ENCODE measurements at regions not wholly inside any gene's neighbourhood (a gene's known extent, or its start where the extent isn't known, plus 50 kb on each side); places are given as distances from the start of the nearest gene placed in this dataset.
"Not testable (repeated sequence)": the region's sequence is repeated elsewhere in the genome, so short reads cannot be mapped to it uniquely, and the experiment has no call there.

- no peak for DNase-seq
These were observed 50.6 kb upstream of the SLC44A3 start for GRCh38 chr1:94769551-94769950.

- no peak for DNase-seq
These were observed 52.1 kb upstream of the SLC44A3 start for GRCh38 chr1:94768036-94768435.

DNA sequence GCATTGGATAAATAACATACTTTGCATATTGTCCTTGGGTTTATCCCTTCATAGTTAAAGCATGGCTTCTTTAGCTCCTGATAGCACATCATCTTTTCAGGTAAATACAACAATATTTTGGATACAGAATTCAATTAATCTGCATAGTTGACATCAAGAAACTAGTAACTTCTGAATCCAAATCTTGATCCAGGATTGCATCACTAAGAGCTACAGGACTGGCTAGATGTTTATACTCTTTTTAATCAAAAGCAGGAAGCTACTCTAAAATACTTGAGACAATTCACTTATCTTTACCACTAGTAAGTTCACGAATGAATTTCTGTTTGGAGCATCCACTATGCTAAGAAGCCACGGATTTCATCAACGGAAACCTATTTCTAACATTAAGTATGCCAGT, 54.2 kb upstream of the SLC44A3 start:
- no peak for DNase-seq

DNA sequence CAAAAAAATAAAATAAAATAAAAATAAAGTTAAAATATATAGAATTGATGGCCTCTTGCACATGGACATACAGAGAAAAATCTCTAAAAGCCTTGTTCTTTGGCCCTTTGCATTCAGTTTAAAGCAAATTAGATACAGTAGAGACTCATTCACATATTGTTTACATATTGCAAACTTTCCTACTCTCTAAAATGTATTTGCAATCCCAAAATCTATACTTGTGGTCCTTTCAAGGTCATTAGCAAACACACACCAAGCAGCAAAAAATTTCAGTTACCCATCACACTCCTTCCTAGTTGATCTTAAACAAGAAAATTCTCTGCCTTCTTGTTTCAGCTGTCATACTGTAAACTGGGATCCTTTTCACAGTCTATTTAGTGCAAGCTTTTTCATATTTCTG, 61.0 kb upstream of the SLC44A3 start:
- DNase-seq = no peak

GRCh38 chr1:94757931-94758330, 62.2 kb upstream of the SLC44A3 start:
- no peak for DNase-seq

GRCh38 chr1:94755675-94756074, 64.5 kb upstream of the SLC44A3 start:
- no peak for DNase-seq

GRCh38 chr1:94755016-94755415, 65.1 kb upstream of the SLC44A3 start:
- DNase-seq = not testable (repeated sequence)

DNA sequence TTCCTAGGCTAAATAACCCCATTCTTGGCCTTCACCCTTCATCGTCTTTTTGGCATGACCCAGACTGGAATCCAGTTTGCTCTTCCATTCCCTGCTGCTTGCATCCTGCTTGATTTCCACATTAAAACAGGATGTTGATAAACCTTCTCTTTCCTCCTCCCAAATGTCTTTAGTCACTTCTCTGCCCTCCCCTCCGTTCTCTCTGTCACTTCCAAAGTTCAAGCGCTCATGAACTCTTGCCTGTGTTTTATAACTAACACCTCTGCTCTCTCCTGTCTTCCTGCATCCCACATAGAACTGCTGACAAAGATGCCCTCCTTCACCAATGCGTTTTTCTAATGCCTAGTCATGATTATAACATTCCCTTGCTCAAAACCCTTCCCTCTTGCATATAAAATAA, 65.6 kb upstream of the SLC44A3 start:
- no peak for DNase-seq

DNA sequence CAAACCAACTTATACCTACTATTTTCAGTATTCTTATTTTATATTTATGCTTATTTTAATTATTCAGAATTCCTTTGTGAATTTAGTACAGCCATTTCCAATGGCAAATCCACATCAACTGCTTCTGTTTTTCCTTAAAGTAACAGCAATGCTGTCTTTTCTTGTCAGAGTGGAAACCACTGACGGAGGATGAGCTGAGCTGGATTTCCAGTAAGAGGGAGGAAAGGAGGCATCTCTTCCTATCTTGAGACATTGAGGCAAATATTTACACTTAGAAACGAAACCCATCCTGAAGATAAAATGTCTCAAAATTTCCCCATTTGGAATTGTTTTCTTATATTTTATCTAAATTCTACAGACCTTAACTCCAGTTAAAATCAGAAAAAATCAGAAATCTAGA, 66.1 kb upstream of the SLC44A3 start:
- no peak for DNase-seq

GRCh38 chr1:94753171-94753972, 66.8 kb upstream of the SLC44A3 start:
- DNase-seq = no peak

GRCh38 chr1:94751483-94751882, 68.7 kb upstream of the SLC44A3 start:
- DNase-seq = not testable (repeated sequence)

DNA sequence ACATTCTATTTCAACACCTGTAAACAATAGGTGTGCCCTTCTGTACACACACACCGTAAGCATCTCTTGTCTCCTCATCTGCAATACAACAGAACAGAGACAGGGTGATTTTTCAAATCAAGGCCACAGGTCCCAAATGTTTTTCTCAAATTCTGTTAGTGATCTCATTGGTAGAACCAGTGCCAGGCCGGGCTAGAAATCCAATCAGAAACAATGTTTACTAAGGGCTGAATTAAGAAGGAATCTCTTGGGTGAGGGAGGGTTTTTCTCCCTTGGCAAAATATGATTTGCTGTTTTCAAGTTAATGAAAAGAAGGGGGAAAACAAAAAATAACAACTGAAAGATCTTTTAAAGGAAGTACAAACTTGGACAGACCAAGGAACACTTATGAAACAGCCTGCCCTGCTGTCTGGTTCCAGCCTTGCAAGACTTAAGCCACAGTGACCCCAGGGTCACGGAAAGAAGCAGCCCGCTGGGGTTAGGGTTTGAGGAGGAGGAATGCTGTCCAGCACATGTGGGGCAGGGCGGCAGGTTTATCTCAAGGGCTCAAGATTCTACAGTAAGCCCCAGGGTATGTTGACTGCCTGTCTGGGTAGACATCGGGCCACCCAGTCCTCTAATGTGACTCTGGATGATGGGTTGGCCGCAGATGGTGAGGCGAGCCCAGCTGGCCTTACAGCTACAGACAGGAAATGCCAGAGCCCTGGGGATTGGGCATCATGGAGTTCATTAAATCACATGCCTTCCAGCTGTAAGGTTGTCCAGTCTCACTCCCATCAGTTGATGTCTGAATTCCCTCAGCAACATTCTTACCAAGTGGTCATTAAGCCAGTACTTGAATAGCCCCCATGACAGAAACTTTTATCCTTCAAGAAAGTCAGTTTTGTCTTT, 73.3 kb upstream of the SLC44A3 start:
- DNase-seq = no peak

DNA sequence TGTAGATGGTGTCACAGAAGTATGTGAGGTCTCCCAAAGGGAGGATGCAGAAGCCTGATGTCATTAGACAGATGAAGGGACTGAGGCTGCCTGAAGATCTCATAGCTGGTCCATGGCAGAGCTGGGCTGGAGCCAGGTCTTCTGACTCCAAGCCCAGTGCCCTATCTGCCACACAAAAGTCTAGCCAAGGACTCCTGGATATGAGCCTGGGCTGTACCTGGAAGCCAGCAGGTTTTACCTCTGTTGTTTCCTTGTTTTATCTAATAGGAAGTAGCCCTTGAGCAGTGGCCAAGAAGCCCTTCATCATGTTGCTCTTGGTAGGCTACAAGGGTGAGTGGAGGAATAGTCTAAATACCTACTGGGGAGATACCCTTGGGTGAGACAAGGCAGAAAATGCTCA, 74.4 kb upstream of the SLC44A3 start:
- no peak for DNase-seq

DNA sequence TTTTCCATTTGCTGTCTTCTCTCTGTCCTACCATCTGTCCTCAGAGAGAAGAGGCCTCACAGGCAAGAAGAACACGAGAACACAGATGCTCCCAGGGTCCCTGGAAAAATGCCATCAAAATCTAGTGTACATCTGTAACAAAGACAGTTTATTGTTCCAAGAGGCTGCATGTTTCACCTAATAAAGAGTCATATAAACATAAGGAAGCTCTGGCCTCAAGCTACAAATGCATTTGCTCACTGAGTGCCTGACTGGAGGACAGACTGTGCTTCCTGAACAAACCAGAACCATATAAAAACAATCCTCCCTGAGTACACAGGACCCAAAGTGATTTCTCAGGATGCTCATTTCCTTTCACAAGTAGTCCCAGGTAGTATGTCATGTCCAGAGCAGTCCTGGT, 76.3 kb upstream of the SLC44A3 start:
- no peak for DNase-seq

GRCh38 chr1:94741996-94742395, 78.2 kb upstream of the SLC44A3 start:
- no peak for DNase-seq

DNA sequence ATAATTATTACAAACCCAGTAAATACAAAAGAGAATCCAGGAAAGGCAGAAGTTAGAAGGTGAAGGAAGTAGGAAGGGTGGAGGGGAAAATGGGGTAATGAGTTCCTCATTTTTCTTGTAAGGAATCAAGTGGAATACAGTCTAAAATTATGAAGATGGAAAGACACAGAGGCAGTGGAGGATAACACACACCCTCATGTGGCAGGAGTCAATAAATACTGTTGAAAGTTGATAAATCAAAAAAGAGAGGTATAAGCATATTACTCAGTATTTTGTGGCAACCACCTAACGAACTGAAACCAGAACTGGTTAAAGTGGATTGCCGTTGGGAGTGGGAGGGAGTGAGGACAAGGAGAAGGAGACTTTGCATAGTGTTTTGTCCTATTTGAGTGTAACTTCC, 78.6 kb upstream of the SLC44A3 start:
- DNase-seq = no peak

DNA sequence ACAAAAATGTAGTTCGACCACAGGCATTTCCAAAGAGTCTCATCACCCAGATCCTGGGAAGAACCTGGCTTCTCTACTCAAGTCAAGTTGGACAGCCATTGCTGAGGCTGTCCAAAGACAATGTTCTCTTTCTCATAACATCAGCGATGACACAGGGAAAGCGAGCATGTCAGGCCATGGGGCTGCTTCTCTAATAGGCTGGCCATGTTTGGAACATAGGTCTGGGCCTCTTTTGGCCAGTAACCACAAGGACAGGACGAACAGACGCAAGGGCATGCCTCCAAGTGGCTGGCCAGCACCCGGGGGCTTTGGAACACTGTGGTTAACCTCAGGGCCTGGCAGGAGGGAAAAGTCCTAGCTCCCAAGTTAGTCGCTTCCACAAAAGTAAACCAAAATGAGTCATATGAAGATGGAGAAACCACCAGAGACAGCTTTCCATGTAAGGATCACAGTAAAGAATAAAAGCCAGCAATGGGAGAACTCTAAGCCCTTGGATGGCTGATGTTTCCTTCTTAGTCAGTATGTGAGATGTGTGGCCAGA, 80.6 kb upstream of the SLC44A3 start:
- no peak for DNase-seq

DNA sequence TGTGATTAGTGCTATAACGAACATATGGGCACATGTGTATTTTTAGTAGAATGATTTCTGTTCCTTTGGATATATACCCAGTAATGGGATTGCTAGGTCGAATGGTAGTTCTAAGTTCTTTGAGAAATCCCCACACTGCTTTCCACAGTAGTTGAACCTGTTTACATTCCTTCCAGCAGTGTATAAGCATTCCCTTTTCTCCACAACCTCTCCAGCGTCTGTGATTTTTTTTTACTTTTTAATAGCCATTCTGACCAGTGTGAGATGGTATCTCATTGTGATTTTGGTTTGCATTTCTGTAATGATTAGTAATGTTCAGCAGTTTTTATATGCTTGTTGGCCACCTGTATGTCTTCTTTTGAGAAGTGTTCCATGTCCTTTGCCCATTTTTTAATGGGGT, 81.8 kb upstream of the SLC44A3 start:
- no peak for DNase-seq

- DNase-seq = no peak
These were observed 82.8 kb upstream of the SLC44A3 start for GRCh38 chr1:94737124-94737998.

- DNase-seq = no peak
These were observed 83.6 kb upstream of the SLC44A3 start for GRCh38 chr1:94736549-94736948.

DNA sequence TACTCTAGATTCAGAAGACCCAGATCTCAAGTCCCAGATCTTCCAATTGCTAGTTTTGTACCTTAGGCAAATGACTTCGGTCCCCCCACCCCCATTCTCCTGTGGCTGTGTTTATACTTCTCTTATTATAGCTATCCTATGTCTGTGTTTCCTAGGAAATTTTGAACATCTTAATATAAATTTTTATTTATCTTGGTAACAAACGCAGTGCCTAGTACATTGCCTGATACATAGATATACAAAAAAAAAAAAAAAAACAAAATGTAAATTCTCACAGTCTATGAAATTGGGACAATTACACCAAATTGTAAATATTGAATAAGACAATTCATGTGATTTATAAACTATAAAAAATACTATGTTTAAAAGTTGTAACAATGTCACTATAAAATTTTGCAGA, 84.1 kb upstream of the SLC44A3 start:
- no peak for DNase-seq

GRCh38 chr1:94734963-94735901, 84.9 kb upstream of the SLC44A3 start:
- no peak for DNase-seq
